ENCODE measurements at regions not wholly inside any gene's neighbourhood (a gene's known extent, or its start where the extent isn't known, plus 50 kb on each side); places are given as distances from the start of the nearest gene placed in this dataset.

- Histone ChIP-seq H3K4me3 (no peak overlapping the region), H3K4me2 (ENCODE audit: control insufficient read depth, insufficient read depth) (no peak overlapping the region), H3K27me3 (replicated peaks in 1 of 2; ENCODE audit: control insufficient read depth in 2 of 2, insufficient read depth in 2 of 2, low read length in 1 of 2) (no peaks in the 10 kb centered on the region), H3K9me3 (replicated peaks; ENCODE audit: control insufficient read depth, insufficient read depth, low read length) (no peaks in the 10 kb centered on the region), H2AFZ (ENCODE audit: control insufficient read depth, low read depth, low read length) (no peak overlapping the region), H3K4me1 (ENCODE audit: control insufficient read depth, insufficient read depth, low read length) (no peaks in the 10 kb centered on the region), H4K20me1 (ENCODE audit: control insufficient read depth, insufficient read depth) (no peaks in the 10 kb centered on the region), H3K36me3 (ENCODE audit: control insufficient read depth in 2 of 2, insufficient read depth in 2 of 2, low read length in 1 of 2) (no peaks in the 10 kb centered on the region), H3K9ac (ENCODE audit: control insufficient read depth, insufficient read depth, low read length) (no peak overlapping the region), H3K27ac (ENCODE audit: control insufficient read depth, insufficient read depth) (no peak overlapping the region), H3K79me2 (ENCODE audit: control insufficient read depth, insufficient read depth, low read length) (no peaks in the 10 kb centered on the region)
- ChIA-PET SMC1A (ENCODE audit: uncharacterized antibody, unreplicated experiment) (no interaction called here), CTCF (no interaction called here), POLR2A (no interaction called here), RAD21 (ENCODE audit: unreplicated experiment) (no interaction called here)
- TF ChIP-seq POLR2AphosphoS5 (IDR thresholded peaks at IDR 0.05; ENCODE audit: low read length): no peak
- no peak for DNase-seq (ENCODE audit: low read depth, low spot score)
- BruUV-seq (replicated peaks): no TSS peak
- in situ Hi-C loops (cut with MboI): no loop called here
- FAIRE-seq: no peak
- 33% methylated on average over 3 of the region's 3 CpGs for WGBS (ENCODE audit: insufficient coverage, insufficient replicate concordance, low lambda C conversion rate, missing lambda C conversion rate)
- no peak for ATAC-seq
- intact Hi-C loops (cut with micrococcal nuclease; ENCODE audit: unreplicated experiment): no loop called here
Measured at GRCh38 chr12:59122784-59123183, 202.5 kb upstream of the LRIG3 start.

GRCh38 chr12:59121451-59121850 lies 201.1 kb upstream of the LRIG3 start:
- Histone ChIP-seq H3K9ac (ENCODE audit: control insufficient read depth, insufficient read depth, low read length) (no peak overlapping the region), H3K4me3 (no peak overlapping the region), H3K36me3 (ENCODE audit: control insufficient read depth in 2 of 2, insufficient read depth in 2 of 2, low read length in 1 of 2) (no peaks in the 10 kb centered on the region), H3K9me3 (replicated peaks; ENCODE audit: control insufficient read depth, insufficient read depth, low read length) (no peaks in the 10 kb centered on the region), H3K27ac (ENCODE audit: control insufficient read depth, insufficient read depth) (no peak overlapping the region), H4K20me1 (ENCODE audit: control insufficient read depth, insufficient read depth) (no peaks in the 10 kb centered on the region), H3K79me2 (ENCODE audit: control insufficient read depth, insufficient read depth, low read length) (no peaks in the 10 kb centered on the region), H3K4me1 (ENCODE audit: control insufficient read depth, insufficient read depth, low read length) (no peaks in the 10 kb centered on the region), H2AFZ (ENCODE audit: control insufficient read depth, low read depth, low read length) (no peak overlapping the region), H3K27me3 (replicated peaks in 1 of 2; ENCODE audit: control insufficient read depth in 2 of 2, insufficient read depth in 2 of 2, low read length in 1 of 2) (no peaks in the 10 kb centered on the region), H3K4me2 (ENCODE audit: control insufficient read depth, insufficient read depth) (no peak overlapping the region)
- no peak for FAIRE-seq
- SMC1A ChIA-PET (ENCODE audit: uncharacterized antibody, unreplicated experiment): no interaction called here
- BruUV-seq (replicated peaks): no TSS peak
- in situ Hi-C loops (cut with MboI) (no loop called here), intact Hi-C loops (cut with micrococcal nuclease; ENCODE audit: unreplicated experiment) (no loop called here)
- WGBS (ENCODE audit: insufficient coverage, insufficient replicate concordance, low lambda C conversion rate, missing lambda C conversion rate): 12% methylated on average over 2 of the region's 2 CpGs
- POLR2A ChIA-PET: no interaction called here
- no peak for ATAC-seq
- no peak for DNase-seq (ENCODE audit: low read depth, low spot score)
- CTCF ChIA-PET: no interaction called here
- RAD21 ChIA-PET (ENCODE audit: unreplicated experiment): no interaction called here
- TF ChIP-seq SP1 (IDR thresholded peaks at IDR 0.05; ENCODE audit: low read depth, low read length) (no peak), RFX5 (IDR thresholded peaks at IDR 0.05; ENCODE audit: low read depth, low read length) (no peak), STAT1 (conservative IDR thresholded peaks at IDR 0.05) (no peak), SIX5 (IDR thresholded peaks at IDR 0.05; ENCODE audit: low read depth, low read length, severe bottlenecking) (no peak), ZZZ3 (IDR thresholded peaks at IDR 0.05; ENCODE audit: control insufficient read depth, insufficient read length, low read depth) (no peak), TCF7 (IDR thresholded peaks at IDR 0.05; ENCODE audit: borderline replicate concordance) (no peak), GATAD2B (conservative IDR thresholded peaks at IDR 0.05; ENCODE audit: low read depth) (no peak), NR2C1 (IDR thresholded peaks at IDR 0.05) (no peak), ZNF687 (IDR thresholded peaks at IDR 0.05) (no peak), FOXM1 (IDR thresholded peaks at IDR 0.05; ENCODE audit: low read depth, low read length) (no peak), EZH2 (IDR thresholded peaks at IDR 0.05; ENCODE audit: borderline replicate concordance, control insufficient read depth, low read depth, low read length) (no peak), MEF2A (IDR thresholded peaks at IDR 0.05; ENCODE audit: insufficient read depth, low read depth, low read length) (no peak), IRF4 (IDR thresholded peaks at IDR 0.05; ENCODE audit: low read depth, low read length) (no peak), FOXK2 (IDR thresholded peaks at IDR 0.05) (no peak), CHD4 (IDR thresholded peaks at IDR 0.05) (no peak)

Measured in GM12878 (cell line).